Mammary epithelial cell (primary cell): ENCODE measurements at regions not wholly inside any gene's neighbourhood (a gene's known extent, or its start where the extent isn't known, plus 50 kb on each side); places are given as distances from the start of the nearest gene placed in this dataset.

ENCODE experiments used
- CTCF ChIP-seq, 2 donors: IDR thresholded peaks in 1 of 2; conservative IDR thresholded peaks in 1 of 2; 2 replicates each; pipeline ENCODE4 v1.5.1; 2011 to 2012; ENCODE audit warnings: inconsistent platforms in 2 of 2, low read length in 2 of 2, mild to moderate bottlenecking in 2 of 2, control low read depth in 1 of 2, low read depth in 1 of 2; ENCODE audit not compliant: insufficient read depth in 1 of 2; ENCODE audit errors: extremely low read depth in 1 of 2
- EZH2 ChIP-seq: IDR thresholded peaks from 2 replicates; pipeline ENCODE4 v1.6.1; 2012; ENCODE audit warnings: low read length, inconsistent platforms, borderline replicate concordance

DNA sequence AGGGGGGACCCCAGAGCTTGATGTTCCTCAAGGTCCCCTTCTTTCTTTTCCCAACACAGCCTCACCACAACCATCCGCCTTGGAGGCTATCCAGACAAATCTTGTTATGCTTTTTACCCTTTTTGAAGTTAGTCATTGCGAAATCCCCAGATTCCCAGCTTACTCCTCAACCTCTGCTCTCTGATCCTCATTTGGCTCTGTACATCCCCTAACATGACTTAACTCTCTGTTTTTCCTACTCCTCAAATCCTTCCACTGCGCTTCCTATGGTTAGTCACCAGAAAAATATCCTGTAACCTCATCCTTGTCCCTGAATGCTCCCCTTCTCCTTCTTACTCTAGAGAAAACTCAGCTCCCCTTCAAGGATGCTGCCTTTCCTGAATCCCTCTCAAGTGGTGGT, 189.1 kb upstream of the POU3F1 start:
- TF ChIP-seq EZH2, result no peak
- no peak for TF ChIP-seq CTCF (conservative IDR thresholded peaks at IDR 0.05 in 1 of 2, IDR thresholded peaks at IDR 0.05 in 1 of 2; ENCODE audit: extremely low read depth in 1 of 2, insufficient read depth in 1 of 2, low read depth in 1 of 2, low read length in 2 of 2)
